ENCODE measurements at regions not wholly inside any gene's neighbourhood (a gene's known extent, or its start where the extent isn't known, plus 50 kb on each side); places are given as distances from the start of the nearest gene placed in this dataset.

GRCh38 chr6:45780523-45780922, 235.1 kb downstream of the CLIC5 start:
- TF ChIP-seq ZNF274 (IDR thresholded peaks at IDR 0.05; ENCODE audit: low read depth, low read length), result no peak
- no peak overlapping the region for H3K4me3 ChIP-seq (ENCODE audit: low read length)

GRCh38 chr6:45775026-45775697, 240.5 kb downstream of the CLIC5 start:
- TF ChIP-seq ZNF274 (IDR thresholded peaks at IDR 0.05; ENCODE audit: low read depth, low read length), result no peak
- H3K4me3 ChIP-seq (ENCODE audit: low read length), result no peak overlapping the region

- no peak overlapping the region for H3K4me3 ChIP-seq (ENCODE audit: low read length)
- no peak for TF ChIP-seq ZNF274 (IDR thresholded peaks at IDR 0.05; ENCODE audit: low read depth, low read length)
These were observed 241.8 kb downstream of the CLIC5 start for GRCh38 chr6:45773906-45774305.

GRCh38 chr6:45772886-45773495, 242.7 kb downstream of the CLIC5 start:
- H3K4me3 ChIP-seq (ENCODE audit: low read length), result no peak overlapping the region
- no peak for TF ChIP-seq ZNF274 (IDR thresholded peaks at IDR 0.05; ENCODE audit: low read depth, low read length)

GRCh38 chr6:45772051-45772450, 243.6 kb downstream of the CLIC5 start:
- H3K4me3 ChIP-seq (ENCODE audit: low read length), result no peak overlapping the region
- TF ChIP-seq ZNF274 (IDR thresholded peaks at IDR 0.05; ENCODE audit: low read depth, low read length), result no peak

GRCh38 chr6:45763281-45763680, 252.4 kb downstream of the CLIC5 start:
- TF ChIP-seq ZNF274 (IDR thresholded peaks at IDR 0.05; ENCODE audit: low read depth, low read length), result no peak
- H3K4me3 ChIP-seq (ENCODE audit: low read length), result no peak overlapping the region

- no peak overlapping the region for H3K4me3 ChIP-seq (ENCODE audit: low read length)
- TF ChIP-seq ZNF274 (IDR thresholded peaks at IDR 0.05; ENCODE audit: low read depth, low read length), result no peak
These were observed 256.2 kb downstream of the CLIC5 start for GRCh38 chr6:45759472-45759810.

GRCh38 chr6:45758787-45759471, 256.7 kb downstream of the CLIC5 start:
- no peak for TF ChIP-seq ZNF274 (IDR thresholded peaks at IDR 0.05; ENCODE audit: low read depth, low read length)
- no peak overlapping the region for H3K4me3 ChIP-seq (ENCODE audit: low read length)

GRCh38 chr6:45757443-45758130, 258.1 kb downstream of the CLIC5 start:
- TF ChIP-seq ZNF274 (IDR thresholded peaks at IDR 0.05; ENCODE audit: low read depth, low read length), result no peak
- no peak overlapping the region for H3K4me3 ChIP-seq (ENCODE audit: low read length)

- H3K4me3 ChIP-seq (ENCODE audit: low read length), result no peak overlapping the region
- TF ChIP-seq ZNF274 (IDR thresholded peaks at IDR 0.05; ENCODE audit: low read depth, low read length), result no peak
These were observed 259.1 kb downstream of the CLIC5 start for GRCh38 chr6:45756606-45757005.

- no peak for TF ChIP-seq ZNF274 (IDR thresholded peaks at IDR 0.05; ENCODE audit: low read depth, low read length)
- H3K4me3 ChIP-seq (ENCODE audit: low read length), result no peak overlapping the region
These were observed 261.2 kb downstream of the CLIC5 start for GRCh38 chr6:45754432-45754831.

GRCh38 chr6:45746046-45746445, 269.6 kb downstream of the CLIC5 start:
- no peak for TF ChIP-seq ZNF274 (IDR thresholded peaks at IDR 0.05; ENCODE audit: low read depth, low read length)
- no peak overlapping the region for H3K4me3 ChIP-seq (ENCODE audit: low read length)

- TF ChIP-seq ZNF274 (IDR thresholded peaks at IDR 0.05; ENCODE audit: low read depth, low read length), result no peak
- H3K4me3 ChIP-seq (ENCODE audit: low read length), result no peak overlapping the region
These were observed 272.5 kb downstream of the CLIC5 start for GRCh38 chr6:45743028-45743615.

GRCh38 chr6:45742591-45742990, 273.1 kb downstream of the CLIC5 start:
- TF ChIP-seq ZNF274 (IDR thresholded peaks at IDR 0.05; ENCODE audit: low read depth, low read length), result no peak
- H3K4me3 ChIP-seq (ENCODE audit: low read length), result no peak overlapping the region
